HEK293 (cell line): ENCODE measurements at regions not wholly inside any gene's neighbourhood (a gene's known extent, or its start where the extent isn't known, plus 50 kb on each side); places are given as distances from the start of the nearest gene placed in this dataset.
"Not testable (repeated sequence)": the region's sequence is repeated elsewhere in the genome, so short reads cannot be mapped to it uniquely, and the experiment has no call there.

ENCODE experiments used
- CTCF ChIA-PET: fragments of 350-600 bp; formaldehyde crosslinking; extraction: SDS; loops from one replicate; lab custom pipeline; 2021; ENCODE audit warnings: antibody characterized with exemption; lab: Yijun Ruan, JAX
- POLR2A ChIA-PET: fragments of 300-600 bp; formaldehyde crosslinking; extraction: SDS; loops from one replicate; lab custom pipeline; 2020; ENCODE audit warnings: antibody characterized with exemption, inconsistent platforms; lab: Yijun Ruan, JAX
- H3K27ac ChIP-seq: fragments of 200-500 bp; sonication (Bioruptor generic); 2 replicates; pipeline ENCODE4 v1.5.1; 2014; ENCODE audit warnings: low read depth, low read length, control low read depth, inconsistent platforms; ENCODE audit errors: extremely low read depth
- H3K36me3 ChIP-seq, 2 experiments: fragments of 200-500 bp in 1 of 2; sonication (Bioruptor generic) in 1 of 2; 1 replicate in 1 of 2; 2 replicates in 1 of 2; pipeline ENCODE4 v1.5.1; 2014 to 2017; ENCODE audit warnings: inconsistent platforms in 2 of 2, low read length in 2 of 2; ENCODE audit not compliant: control insufficient read depth in 2 of 2, insufficient read depth in 1 of 2
- H3K4me1 ChIP-seq: fragments of 200-500 bp; sonication (Bioruptor generic); 2 replicates; pipeline ENCODE4 v1.5.1; 2014; ENCODE audit warnings: mild to moderate bottlenecking, low read length, inconsistent platforms; ENCODE audit not compliant: control insufficient read depth, insufficient read depth
- H3K4me3 ChIP-seq: 2 replicates; pipeline ENCODE4 v1.5.1; 2011; ENCODE audit warnings: low read depth, mild to moderate bottlenecking, control low read depth, low read length, moderate library complexity
- H3K9me3 ChIP-seq: fragments of 200-500 bp; sonication (Bioruptor generic); 2 replicates; pipeline ENCODE4 v1.5.1; 2014; ENCODE audit warnings: low read depth, low read length, inconsistent platforms; ENCODE audit not compliant: control insufficient read depth, insufficient read depth
- KLF1 ChIP-seq: fragments of 450-650 bp; formaldehyde crosslinking; IDR thresholded peaks from 2 replicates; pipeline ENCODE4 v1.5.1; 2016; ENCODE audit warnings: missing biosample characterization, missing genetic modification characterization
- RBAK ChIP-seq: fragments of 450-650 bp; formaldehyde crosslinking; IDR thresholded peaks from 2 replicates; pipeline ENCODE4 v1.5.1; 2016; ENCODE audit warnings: missing biosample characterization, missing genetic modification characterization
- SCRT1 ChIP-seq: fragments of 450-650 bp; formaldehyde crosslinking; IDR thresholded peaks from 2 replicates; pipeline ENCODE4 v1.5.1; 2016; ENCODE audit warnings: missing biosample characterization, missing genetic modification characterization, borderline replicate concordance
- TCF7L2 ChIP-seq: IDR thresholded peaks from 2 replicates; pipeline ENCODE4 v1.6.1; 2011; ENCODE audit warnings: low read depth, mild to moderate bottlenecking, inconsistent platforms, low read length, moderate library complexity, borderline replicate concordance
- TRIM28 ChIP-seq: IDR thresholded peaks from 2 replicates; pipeline ENCODE4 v1.6.1; 2011; ENCODE audit warnings: low read length, control low read depth, borderline replicate concordance
- ZFP3 ChIP-seq: fragments of 450-650 bp; formaldehyde crosslinking; IDR thresholded peaks from 2 replicates; pipeline ENCODE4 v1.5.1; 2016; ENCODE audit warnings: low read depth, missing biosample characterization, missing genetic modification characterization
- ZNF10 ChIP-seq: fragments of 450-650 bp; formaldehyde crosslinking; IDR thresholded peaks from 2 replicates; pipeline ENCODE4 v1.5.1; 2017; ENCODE audit warnings: missing biosample characterization, missing genetic modification characterization
- ZNF2 ChIP-seq: fragments of 450-650 bp; formaldehyde crosslinking; IDR thresholded peaks from 2 replicates; pipeline ENCODE4 v1.5.1; 2016; ENCODE audit warnings: missing biosample characterization, missing genetic modification characterization
- ZNF24 ChIP-seq: fragments of 450-650 bp; formaldehyde crosslinking; IDR thresholded peaks from 2 replicates; pipeline ENCODE4 v1.5.1; 2016; ENCODE audit warnings: missing biosample characterization, missing genetic modification characterization
- ZNF248 ChIP-seq: fragments of 450-650 bp; formaldehyde crosslinking; IDR thresholded peaks from 2 replicates; pipeline ENCODE4 v1.5.1; 2017; ENCODE audit warnings: missing biosample characterization, missing genetic modification characterization
- ZNF266 ChIP-seq: fragments of 450-650 bp; formaldehyde crosslinking; IDR thresholded peaks from 2 replicates; pipeline ENCODE4 v1.5.1; 2016; ENCODE audit warnings: missing biosample characterization, missing genetic modification characterization, low read depth
- ZNF302 ChIP-seq: fragments of 450-650 bp; formaldehyde crosslinking; IDR thresholded peaks from 2 replicates; pipeline ENCODE4 v1.5.1; 2016; ENCODE audit warnings: missing biosample characterization, missing genetic modification characterization, low read depth
- ZNF341 ChIP-seq: fragments of 450-650 bp; formaldehyde crosslinking; IDR thresholded peaks from 2 replicates; pipeline ENCODE4; 2016; ENCODE audit warnings: low read depth, missing biosample characterization, missing genetic modification characterization
- ZNF473 ChIP-seq: fragments of 450-650 bp; formaldehyde crosslinking; IDR thresholded peaks from 2 replicates; pipeline ENCODE4 v1.5.1; 2017; ENCODE audit warnings: missing biosample characterization, missing genetic modification characterization
- ZNF585B ChIP-seq: fragments of 450-650 bp; formaldehyde crosslinking; IDR thresholded peaks from 2 replicates; pipeline ENCODE4 v1.5.1; 2016; ENCODE audit warnings: missing biosample characterization, missing genetic modification characterization
- ZNF626 ChIP-seq: fragments of 450-650 bp; sonication (Bioruptor Pico); formaldehyde crosslinking; IDR thresholded peaks from 2 replicates; pipeline ENCODE4 v1.5.1; 2018; ENCODE audit warnings: missing biosample characterization, missing genetic modification characterization, inconsistent platforms
- ZNF654 ChIP-seq: fragments of 450-650 bp; formaldehyde crosslinking; IDR thresholded peaks from 2 replicates; pipeline ENCODE4 v1.5.1; 2016; ENCODE audit warnings: low read depth, missing biosample characterization, missing genetic modification characterization
- ZNF660 ChIP-seq: fragments of 450-650 bp; IDR thresholded peaks from 2 replicates; pipeline ENCODE4 v1.5.1; 2018; ENCODE audit warnings: missing biosample characterization, mild to moderate bottlenecking, missing genetic modification characterization
- ZNF76 ChIP-seq: fragments of 450-650 bp; formaldehyde crosslinking; IDR thresholded peaks from 2 replicates; pipeline ENCODE4; 2016; ENCODE audit warnings: low read depth, missing biosample characterization, missing genetic modification characterization, borderline replicate concordance
- TF ChIP-seq, protein P1 (sequence below): fragments of 450-650 bp; formaldehyde crosslinking; IDR thresholded peaks from 2 replicates; pipeline ENCODE4 v1.5.1; 2016; ENCODE audit warnings: missing biosample characterization, missing genetic modification characterization
- TF ChIP-seq, protein P2 (sequence below): fragments of 450-650 bp; formaldehyde crosslinking; IDR thresholded peaks from 2 replicates; pipeline ENCODE4 v1.5.1; 2016; ENCODE audit warnings: missing biosample characterization, missing genetic modification characterization
- TF ChIP-seq, protein P3 (sequence below): fragments of 450-650 bp; formaldehyde crosslinking; IDR thresholded peaks from 2 replicates; pipeline ENCODE4 v1.5.1; 2016; ENCODE audit warnings: missing biosample characterization, missing genetic modification characterization
- TF ChIP-seq, protein P4 (sequence below): fragments of 450-650 bp; formaldehyde crosslinking; IDR thresholded peaks from 2 replicates; pipeline ENCODE4 v1.5.1; 2016; ENCODE audit warnings: missing biosample characterization, missing genetic modification characterization

DNA sequence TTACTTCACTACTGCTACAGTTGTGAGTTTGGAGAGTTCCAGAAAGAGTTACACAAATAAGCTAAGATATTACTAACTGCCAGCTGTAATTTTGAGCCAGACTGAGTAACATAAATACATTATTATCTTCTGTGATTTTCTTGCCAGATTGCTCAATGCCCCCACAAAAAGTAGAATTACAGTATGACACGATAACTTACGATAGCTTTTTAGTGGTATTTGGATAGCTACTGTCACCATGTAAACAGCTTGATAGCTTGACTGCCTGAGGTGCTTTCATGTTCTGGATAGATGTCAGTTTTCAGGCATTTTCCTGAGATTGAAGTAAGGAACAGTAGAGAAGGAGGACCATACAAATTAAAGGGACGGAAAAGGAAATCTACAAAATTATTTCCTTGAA, 533.3 kb downstream of the SOCS6 start (continued):
- TF ChIP-seq, protein P1, sequence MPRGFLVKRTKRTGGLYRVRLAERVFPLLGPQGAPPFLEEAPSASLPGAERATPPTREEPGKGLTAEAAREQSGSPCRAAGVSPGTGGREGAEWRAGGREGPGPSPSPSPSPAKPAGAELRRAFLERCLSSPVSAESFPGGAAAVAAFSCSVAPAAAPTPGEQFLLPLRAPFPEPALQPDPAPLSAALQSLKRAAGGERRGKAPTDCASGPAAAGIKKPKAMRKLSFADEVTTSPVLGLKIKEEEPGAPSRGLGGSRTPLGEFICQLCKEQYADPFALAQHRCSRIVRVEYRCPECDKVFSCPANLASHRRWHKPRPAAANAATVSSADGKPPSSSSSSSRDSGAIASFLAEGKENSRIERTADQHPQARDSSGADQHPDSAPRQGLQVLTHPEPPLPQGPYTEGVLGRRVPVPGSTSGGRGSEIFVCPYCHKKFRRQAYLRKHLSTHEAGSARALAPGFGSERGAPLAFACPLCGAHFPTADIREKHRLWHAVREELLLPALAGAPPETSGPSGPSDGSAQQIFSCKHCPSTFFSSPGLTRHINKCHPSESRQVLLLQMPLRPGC (tag by site-specific recombination) = no peak
- TF ChIP-seq, protein P2, sequence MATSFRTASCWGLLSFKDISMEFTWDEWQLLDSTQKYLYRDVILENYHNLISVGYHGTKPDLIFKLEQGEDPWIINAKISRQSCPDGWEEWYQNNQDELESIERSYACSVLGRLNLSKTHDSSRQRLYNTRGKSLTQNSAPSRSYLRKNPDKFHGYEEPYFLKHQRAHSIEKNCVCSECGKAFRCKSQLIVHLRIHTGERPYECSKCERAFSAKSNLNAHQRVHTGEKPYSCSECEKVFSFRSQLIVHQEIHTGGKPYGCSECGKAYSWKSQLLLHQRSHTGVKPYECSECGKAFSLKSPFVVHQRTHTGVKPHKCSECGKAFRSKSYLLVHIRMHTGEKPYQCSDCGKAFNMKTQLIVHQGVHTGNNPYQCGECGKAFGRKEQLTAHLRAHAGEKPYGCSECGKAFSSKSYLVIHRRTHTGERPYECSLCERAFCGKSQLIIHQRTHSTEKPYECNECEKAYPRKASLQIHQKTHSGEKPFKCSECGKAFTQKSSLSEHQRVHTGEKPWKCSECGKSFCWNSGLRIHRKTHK (tag by site-specific recombination) = no peak

DNA sequence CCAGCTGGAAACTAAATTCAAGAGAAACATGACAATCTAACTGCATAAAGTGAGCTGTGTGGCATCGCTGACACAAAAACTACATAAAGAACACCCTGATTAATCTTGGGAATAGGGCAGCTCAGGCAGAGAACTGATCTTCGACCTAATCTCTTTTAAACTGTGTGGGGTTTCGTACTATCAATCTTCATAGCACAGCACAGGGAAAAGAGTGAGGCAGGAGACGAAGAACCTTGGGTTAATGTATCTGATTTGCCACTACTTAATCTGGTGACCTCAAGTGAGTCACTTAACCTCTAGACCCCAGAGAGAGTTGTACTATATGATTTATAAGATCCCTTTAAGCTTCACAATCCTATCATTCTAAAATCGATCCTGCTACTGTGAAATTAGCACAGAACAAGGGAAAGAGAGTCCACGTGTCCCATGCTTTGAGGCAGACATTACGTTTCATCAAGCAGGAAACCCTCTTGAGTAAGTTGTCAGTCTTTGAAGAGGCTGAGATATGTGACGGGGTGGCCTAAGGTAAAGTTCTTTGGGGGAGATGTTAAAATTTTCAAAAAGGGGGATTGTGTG, 519.7 kb downstream of the SOCS6 start:
- no peaks in the 10 kb centered on the region for H3K36me3 ChIP-seq
- H3K9me3 ChIP-seq = no peaks in the 10 kb centered on the region
- H3K27ac ChIP-seq = no peak overlapping the region
- CTCF ChIA-PET = interaction anchor here (0.8 kb wide), 1 partner anchor 27 kb away, joined by 3 read pairs; no protein-coding TSS in a partner anchor
- no peak overlapping the region for H3K4me3 ChIP-seq
- H3K4me1 ChIP-seq = no peaks in the 10 kb centered on the region
- POLR2A ChIA-PET = no interaction called here
- no peak for TF ChIP-seq ZNF24 (tag by site-specific recombination)
- TF ChIP-seq ZNF585B = no peak
- TF ChIP-seq KLF1 (tag by site-specific recombination) = no peak
- TF ChIP-seq ZNF302 (tag by site-specific recombination) = no peak
- TF ChIP-seq ZNF2 (tag by site-specific recombination) = no peak
- TF ChIP-seq ZNF266 (tag by site-specific recombination) = no peak
- no peak for TF ChIP-seq TRIM28
- TF ChIP-seq ZNF626 (tag by site-specific recombination) = no peak
- TF ChIP-seq ZNF341 (tag by site-specific recombination) = no peak
- no peak for TF ChIP-seq RBAK (tag by site-specific recombination)

DNA sequence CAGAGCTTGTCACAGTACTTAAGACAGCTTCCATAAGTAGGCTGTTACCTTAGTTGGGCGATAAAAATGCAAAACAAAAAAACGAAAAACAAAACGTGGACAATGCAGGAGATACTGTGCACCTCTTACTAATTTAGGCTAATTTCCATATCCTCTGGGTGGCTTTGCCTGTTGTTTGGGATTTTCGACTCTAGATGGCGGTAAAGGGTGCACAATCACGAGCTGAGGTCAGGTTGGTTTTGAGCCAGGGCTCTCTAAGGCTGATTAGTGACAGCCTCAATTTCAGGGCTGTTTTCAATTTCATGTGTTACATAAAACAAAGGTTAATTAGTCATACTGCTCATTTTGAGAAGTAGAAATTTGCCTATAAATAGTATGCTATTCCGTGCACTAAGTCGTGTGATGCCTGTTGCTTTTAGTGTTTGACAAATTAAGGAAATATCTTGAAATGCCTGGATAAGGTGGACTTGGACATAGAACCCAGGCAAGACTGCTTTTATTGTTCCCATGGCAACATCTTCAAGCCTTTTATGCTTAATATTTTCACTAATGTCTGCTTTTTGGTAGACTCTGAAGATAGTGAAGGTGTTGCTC, 493.1 kb downstream of the SOCS6 start:
- ChIA-PET POLR2A (no interaction called here), CTCF (interaction anchor here (0.5 to 2.4 kb wide), 19 partner anchors 8 to 1572 kb away, joined by 3 to 16 read pairs (median 4); no protein-coding TSS in a partner anchor)
- Histone ChIP-seq H3K4me3 (no peak overlapping the region), H3K27ac (no peak overlapping the region), H3K36me3 (no peaks in the 10 kb centered on the region), H3K4me1 (no peaks in the 10 kb centered on the region), H3K9me3 (no peaks in the 10 kb centered on the region)
- TF ChIP-seq ZNF660 (tag by site-specific recombination) (no peak), TCF7L2 (no peak), ZNF473 (tag by site-specific recombination) (no peak), ZFP3 (tag by site-specific recombination) (no peak), RBAK (tag by site-specific recombination) (no peak), ZNF654 (tag by site-specific recombination) (peak; percentile 58), SCRT1 (tag by site-specific recombination) (no peak), ZNF248 (tag by site-specific recombination) (no peak), ZNF76 (tag by site-specific recombination) (no peak), ZNF10 (tag by site-specific recombination) (no peak)
- TF ChIP-seq, protein P3, sequence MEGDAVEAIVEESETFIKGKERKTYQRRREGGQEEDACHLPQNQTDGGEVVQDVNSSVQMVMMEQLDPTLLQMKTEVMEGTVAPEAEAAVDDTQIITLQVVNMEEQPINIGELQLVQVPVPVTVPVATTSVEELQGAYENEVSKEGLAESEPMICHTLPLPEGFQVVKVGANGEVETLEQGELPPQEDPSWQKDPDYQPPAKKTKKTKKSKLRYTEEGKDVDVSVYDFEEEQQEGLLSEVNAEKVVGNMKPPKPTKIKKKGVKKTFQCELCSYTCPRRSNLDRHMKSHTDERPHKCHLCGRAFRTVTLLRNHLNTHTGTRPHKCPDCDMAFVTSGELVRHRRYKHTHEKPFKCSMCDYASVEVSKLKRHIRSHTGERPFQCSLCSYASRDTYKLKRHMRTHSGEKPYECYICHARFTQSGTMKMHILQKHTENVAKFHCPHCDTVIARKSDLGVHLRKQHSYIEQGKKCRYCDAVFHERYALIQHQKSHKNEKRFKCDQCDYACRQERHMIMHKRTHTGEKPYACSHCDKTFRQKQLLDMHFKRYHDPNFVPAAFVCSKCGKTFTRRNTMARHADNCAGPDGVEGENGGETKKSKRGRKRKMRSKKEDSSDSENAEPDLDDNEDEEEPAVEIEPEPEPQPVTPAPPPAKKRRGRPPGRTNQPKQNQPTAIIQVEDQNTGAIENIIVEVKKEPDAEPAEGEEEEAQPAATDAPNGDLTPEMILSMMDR (tag by site-specific recombination) = peak; percentile 33; the same call in 1 of the 2 replicates
- TF ChIP-seq, protein P4, sequence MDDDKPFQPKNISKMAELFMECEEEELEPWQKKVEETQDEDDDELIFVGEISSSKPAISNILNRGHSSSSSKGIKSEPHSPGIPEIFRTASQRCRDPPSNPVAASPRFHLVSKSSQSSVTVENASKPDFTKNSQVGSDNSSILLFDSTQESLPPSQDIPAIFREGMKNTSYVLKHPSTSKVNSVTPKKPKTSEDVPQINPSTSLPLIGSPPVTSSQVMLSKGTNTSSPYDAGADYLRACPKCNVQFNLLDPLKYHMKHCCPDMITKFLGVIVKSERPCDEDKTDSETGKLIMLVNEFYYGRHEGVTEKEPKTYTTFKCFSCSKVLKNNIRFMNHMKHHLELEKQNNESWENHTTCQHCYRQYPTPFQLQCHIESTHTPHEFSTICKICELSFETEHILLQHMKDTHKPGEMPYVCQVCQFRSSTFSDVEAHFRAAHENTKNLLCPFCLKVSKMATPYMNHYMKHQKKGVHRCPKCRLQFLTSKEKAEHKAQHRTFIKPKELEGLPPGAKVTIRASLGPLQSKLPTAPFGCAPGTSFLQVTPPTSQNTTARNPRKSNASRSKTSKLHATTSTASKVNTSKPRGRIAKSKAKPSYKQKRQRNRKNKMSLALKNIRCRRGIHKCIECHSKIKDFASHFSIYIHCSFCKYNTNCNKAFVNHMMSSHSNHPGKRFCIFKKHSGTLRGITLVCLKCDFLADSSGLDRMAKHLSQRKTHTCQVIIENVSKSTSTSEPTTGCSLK (tag by site-specific recombination) = no peak
- TF ChIP-seq, all 188 proteins: peak for 2

DNA sequence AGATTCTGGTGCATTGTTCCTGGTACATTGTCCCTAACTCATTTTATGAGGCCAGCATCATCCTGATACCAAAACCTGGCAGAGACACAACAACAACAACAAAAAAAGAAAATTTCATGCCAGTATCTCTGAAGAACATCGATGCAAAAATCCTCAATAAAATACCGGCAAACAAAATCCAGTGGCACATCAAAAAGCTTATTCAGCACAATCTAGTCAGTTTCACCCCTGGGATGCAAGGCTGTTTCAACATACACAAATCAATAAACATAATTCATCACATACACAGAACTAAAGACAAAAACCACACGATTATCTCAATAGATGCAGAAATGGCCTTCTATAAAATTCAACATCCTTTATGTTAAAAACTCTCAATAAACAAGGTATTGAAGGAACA, 477.4 kb downstream of the SOCS6 start:
- CTCF ChIA-PET = interaction anchor here (2.4 kb wide), 1 partner anchor 16 kb away, joined by 9 read pairs; no protein-coding TSS in a partner anchor
- H3K36me3 ChIP-seq, POLR2A ChIA-PET, H3K9me3 ChIP-seq, H3K4me1 ChIP-seq, H3K4me3 ChIP-seq, H3K27ac ChIP-seq: not testable (repeated sequence)
